Globus pallidus (tissue), 1 donor: ENCODE measurements at regions not wholly inside any gene's neighbourhood (a gene's known extent, or its start where the extent isn't known, plus 50 kb on each side); places are given as distances from the start of the nearest gene placed in this dataset.
"Not testable (repeated sequence)": the region's sequence is repeated elsewhere in the genome, so short reads cannot be mapped to it uniquely, and the experiment has no call there.

Source experiments
- DNase-seq: peaks from one replicate; pipeline ENCODE4 v3.0.0-alpha.2; 2015; ENCODE audit warnings: low spot score

GRCh38 chrX:19237901-19238300 is 105.8 kb upstream of the PDHA1 start:
- no peak for DNase-seq

GRCh38 chrX:19243431-19243830 is 100.3 kb upstream of the PDHA1 start:
- DNase-seq: no peak

GRCh38 chrX:19244921-19245320 is 98.8 kb upstream of the PDHA1 start:
- DNase-seq: not testable (repeated sequence)

- DNase-seq: no peak
These were observed 97.9 kb upstream of the PDHA1 start for GRCh38 chrX:19245711-19246269.

- no peak for DNase-seq
These were observed 86.7 kb upstream of the PDHA1 start for GRCh38 chrX:19256986-19257385.

GRCh38 chrX:19261026-19261425 is 82.7 kb upstream of the PDHA1 start:
- DNase-seq: not testable (repeated sequence)

- no peak for DNase-seq
These were observed 73.0 kb upstream of the PDHA1 start for GRCh38 chrX:19270727-19271126.

- no peak for DNase-seq
These were observed 71.3 kb upstream of the PDHA1 start for GRCh38 chrX:19272452-19272851.

- peak; percentile 5 for DNase-seq
These were observed 63.1 kb upstream of the PDHA1 start for GRCh38 chrX:19280636-19281035.

- DNase-seq: no peak
These were observed 62.5 kb upstream of the PDHA1 start for GRCh38 chrX:19281256-19281655.

GRCh38 chrX:19283597-19284339 is 60.0 kb upstream of the PDHA1 start:
- no peak for DNase-seq

GRCh38 chrX:19285857-19286256 is 57.9 kb upstream of the PDHA1 start:
- DNase-seq: no peak

GRCh38 chrX:19291086-19291485 is 52.6 kb upstream of the PDHA1 start:
- DNase-seq: no peak

GRCh38 chrX:19293606-19294325 is 50.0 kb upstream of the PDHA1 start:
- no peak for DNase-seq
